Osteoblast (primary cell): ENCODE measurements at regions not wholly inside any gene's neighbourhood (a gene's known extent, or its start where the extent isn't known, plus 50 kb on each side); places are given as distances from the start of the nearest gene placed in this dataset.

Source experiments
- DNase-seq: peaks from one replicate; pipeline ENCODE4 v3.0.0; 2011; ENCODE audit warnings: low spot score, mixed read lengths; ENCODE audit not compliant: insufficient read length; ENCODE audit errors: missing footprints
- H2AFZ ChIP-seq: 2 replicates; pipeline ENCODE4 v1.6.0; 2011; ENCODE audit warnings: mild to moderate bottlenecking, low read length
- H3K27ac ChIP-seq: 2 replicates; pipeline ENCODE4 v1.5.1; 2011; ENCODE audit warnings: mild to moderate bottlenecking, low read depth, low read length, moderate library complexity
- H3K27me3 ChIP-seq: 2 replicates; pipeline ENCODE4 v1.6.0; 2012; ENCODE audit warnings: mild to moderate bottlenecking, control low read depth, inconsistent platforms, low read length, moderate library complexity; ENCODE audit not compliant: insufficient read depth
- H3K36me3 ChIP-seq: 2 replicates; pipeline ENCODE4 v1.5.1; 2011; ENCODE audit warnings: mild to moderate bottlenecking, low read length, control low read depth, moderate library complexity; ENCODE audit not compliant: insufficient read depth
- H3K4me1 ChIP-seq: 2 replicates; pipeline ENCODE4 v1.5.1; 2011; ENCODE audit warnings: mild to moderate bottlenecking, low read length, control low read depth, moderate library complexity; ENCODE audit not compliant: insufficient read depth
- H3K4me2 ChIP-seq: 2 replicates; pipeline ENCODE4 v1.6.0; 2011; ENCODE audit warnings: mild to moderate bottlenecking, low read length; ENCODE audit not compliant: insufficient read depth
- H3K4me3 ChIP-seq: fragments of 200-600 bp; sonication (generic); 3 replicates; pipeline ENCODE4 v1.5.1; 2012; ENCODE audit warnings: mild to moderate bottlenecking, low read length, inconsistent platforms; ENCODE audit not compliant: insufficient read depth
- H3K79me2 ChIP-seq: 2 replicates; pipeline ENCODE4 v1.6.0; 2012; ENCODE audit warnings: mild to moderate bottlenecking, low read length, control low read depth, inconsistent platforms; ENCODE audit not compliant: insufficient read depth
- H3K9me3 ChIP-seq: 2 replicates; pipeline ENCODE4 v1.5.1; 2011; ENCODE audit warnings: low read depth, low read length, control low read depth
- H4K20me1 ChIP-seq: 2 replicates; pipeline ENCODE4 v1.6.0; 2012; ENCODE audit warnings: mild to moderate bottlenecking, low read length, control low read depth; ENCODE audit not compliant: insufficient read depth
- CTCF ChIP-seq: IDR thresholded peaks from 2 replicates; pipeline ENCODE4 v1.5.1; 2011; ENCODE audit warnings: mild to moderate bottlenecking, low read depth, low read length, moderate library complexity; ENCODE audit errors: extremely low read depth

GRCh38 chr18:24726727-24727492 lies 266.5 kb downstream of the HRH4 start:
- H3K27ac ChIP-seq, result no peak overlapping the region
- TF ChIP-seq CTCF, result peak; percentile 92
- no peaks in the 10 kb centered on the region for H3K36me3 ChIP-seq
- no peaks in the 10 kb centered on the region for H3K9me3 ChIP-seq
- H2AFZ ChIP-seq, result peak overlapping the region; percentile 83
- H3K27me3 ChIP-seq, result no peaks in the 10 kb centered on the region
- no peaks in the 10 kb centered on the region for H4K20me1 ChIP-seq
- H3K79me2 ChIP-seq, result no peaks in the 10 kb centered on the region
- peaks cover 3% of the 10 kb centered on the region for H3K4me1 ChIP-seq
- H3K4me3 ChIP-seq, result peak overlapping the region; percentile 55
- H3K4me2 ChIP-seq, result peak overlapping the region; percentile 78
- DNase-seq, result peak; percentile 78

- Histone ChIP-seq H3K9me3 (no peaks in the 10 kb centered on the region), H3K36me3 (no peaks in the 10 kb centered on the region), H2AFZ (no peak overlapping the region), H4K20me1 (no peaks in the 10 kb centered on the region), H3K79me2 (no peaks in the 10 kb centered on the region), H3K4me1 (peaks cover 3% of the 10 kb centered on the region), H3K27me3 (no peaks in the 10 kb centered on the region), H3K4me3 (no peak overlapping the region), H3K27ac (no peak overlapping the region), H3K4me2 (no peak overlapping the region)
- DNase-seq, result no peak
- TF ChIP-seq CTCF, result no peak
Observed at GRCh38 chr18:24727685-24728084, 267.2 kb downstream of the HRH4 start.

- Histone ChIP-seq H3K9me3 (no peaks in the 10 kb centered on the region), H4K20me1 (no peaks in the 10 kb centered on the region), H3K4me3 (no peak overlapping the region), H2AFZ (no peak overlapping the region), H3K27ac (no peak overlapping the region), H3K27me3 (no peaks in the 10 kb centered on the region), H3K79me2 (no peaks in the 10 kb centered on the region), H3K4me1 (peaks cover 3% of the 10 kb centered on the region), H3K4me2 (no peak overlapping the region), H3K36me3 (no peaks in the 10 kb centered on the region)
- no peak for TF ChIP-seq CTCF
- DNase-seq, result no peak
Observed at GRCh38 chr18:24731158-24731557, 270.7 kb downstream of the HRH4 start.

GRCh38 chr18:24731981-24732380 lies 271.5 kb downstream of the HRH4 start:
- no peak for TF ChIP-seq CTCF
- Histone ChIP-seq H3K4me1 (peaks cover under 1% of the 10 kb centered on the region), H3K79me2 (no peaks in the 10 kb centered on the region), H4K20me1 (no peaks in the 10 kb centered on the region), H3K4me2 (no peak overlapping the region), H3K27me3 (no peaks in the 10 kb centered on the region), H3K36me3 (no peaks in the 10 kb centered on the region), H3K9me3 (no peaks in the 10 kb centered on the region), H2AFZ (no peak overlapping the region), H3K27ac (no peak overlapping the region), H3K4me3 (no peak overlapping the region)
- DNase-seq, result no peak
